C4-2B (cell line): ENCODE measurements at regions not wholly inside any gene's neighbourhood (a gene's known extent, or its start where the extent isn't known, plus 50 kb on each side); places are given as distances from the start of the nearest gene placed in this dataset.
A peak's percentile ranks its signal among the peaks of the same experiment; 100 is the strongest.
"Not testable (repeated sequence)": the region's sequence is repeated elsewhere in the genome, so short reads cannot be mapped to it uniquely, and the experiment has no call there.

Source experiments
- H3K27ac ChIP-seq: fragments of 450-650 bp; 2 replicates; pipeline ENCODE4 v1.5.1; 2017
- CTCF ChIP-seq: fragments of 450-650 bp; conservative IDR thresholded peaks from 2 replicates; pipeline ENCODE4 v1.5.1; 2017; ENCODE audit warnings: mild to moderate bottlenecking
- ZFX ChIP-seq: fragments of 450-650 bp; IDR thresholded peaks from 2 replicates; pipeline ENCODE4 v1.6.1; 2017

- H3K27ac ChIP-seq, result no peak overlapping the region
- TF ChIP-seq CTCF (no peak), ZFX (no peak)
Measured at GRCh38 chr7:114342431-114343179, 72.0 kb upstream of the FOXP2 start.

GRCh38 chr7:114341648-114342047 is 73.0 kb upstream of the FOXP2 start:
- TF ChIP-seq ZFX, result no peak
- H3K27ac ChIP-seq, result no peak overlapping the region

DNA sequence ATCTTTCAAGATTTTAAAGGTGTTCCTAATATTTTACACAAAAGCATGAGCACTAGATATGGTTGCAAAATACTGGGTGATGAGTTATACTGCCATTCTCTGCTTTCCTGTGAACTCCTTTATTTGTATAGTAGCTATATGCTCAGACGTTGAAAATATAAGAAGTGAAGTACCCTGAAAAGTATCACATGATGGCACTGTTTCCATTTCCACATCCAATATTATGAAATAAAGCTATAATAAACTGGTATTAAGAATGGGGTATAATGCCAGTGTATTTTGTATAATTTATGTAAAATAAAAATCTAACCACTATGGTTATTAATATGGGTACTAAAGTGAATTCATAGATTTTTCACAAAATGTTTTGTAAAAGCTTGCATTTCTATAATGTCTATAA is 79.6 kb upstream of the FOXP2 start:
- no peak for TF ChIP-seq ZFX
- TF ChIP-seq CTCF, result 0 out of 2 replicates have a peak, but pooled peaks have one; percentile 1
- H3K27ac ChIP-seq, result no peak overlapping the region

GRCh38 chr7:114329458-114329857 is 85.2 kb upstream of the FOXP2 start:
- not testable (repeated sequence) for H3K27ac ChIP-seq

- no peak for TF ChIP-seq CTCF
- no peak for TF ChIP-seq ZFX
- no peak overlapping the region for H3K27ac ChIP-seq
Measured at GRCh38 chr7:114317450-114318098, 97.0 kb upstream of the FOXP2 start.

GRCh38 chr7:114312649-114313048 is 102.0 kb upstream of the FOXP2 start:
- H3K27ac ChIP-seq, result no peak overlapping the region
- TF ChIP-seq ZFX (no peak), CTCF (no peak)

- no peak overlapping the region for H3K27ac ChIP-seq
- TF ChIP-seq CTCF (peak; percentile 20), ZFX (no peak)
Measured at GRCh38 chr7:114310345-114311110, 104.1 kb upstream of the FOXP2 start.

DNA sequence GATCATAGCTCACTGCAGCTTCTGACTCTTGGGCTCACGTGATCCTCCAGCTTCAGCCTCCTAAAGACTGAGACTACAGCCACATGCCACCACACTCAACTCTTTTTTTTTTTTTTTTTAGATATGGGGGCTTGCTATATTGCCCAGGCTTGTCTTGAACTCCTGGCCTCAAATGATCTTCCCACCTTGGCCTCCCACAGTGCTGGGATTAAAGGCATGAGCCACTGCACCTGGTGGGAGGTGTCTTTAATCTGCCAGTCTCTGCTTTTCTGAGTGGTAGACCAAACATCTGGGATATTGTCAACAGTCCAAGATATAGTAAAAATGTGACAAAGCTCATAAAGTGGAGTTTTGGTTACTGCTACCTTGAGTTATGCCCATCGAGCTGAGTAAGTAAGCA is 104.9 kb upstream of the FOXP2 start:
- no peak for TF ChIP-seq CTCF
- no peak for TF ChIP-seq ZFX
- H3K27ac ChIP-seq, result no peak overlapping the region
